ENCODE measurements at regions not wholly inside any gene's neighbourhood (a gene's known extent, or its start where the extent isn't known, plus 50 kb on each side); places are given as distances from the start of the nearest gene placed in this dataset.
"Not testable (repeated sequence)": the region's sequence is repeated elsewhere in the genome, so short reads cannot be mapped to it uniquely, and the experiment has no call there.

GRCh38 chrX:131861088-131861787 lies 161.9 kb upstream of the STK26 start:
- intact Hi-C loops (cut with DNase I; ENCODE audit: low total_unique reads), result no loop called here
- H3K4me3 ChIP-seq, result no peak overlapping the region
- no peak overlapping the region for H3K27ac ChIP-seq
- peaks cover 0 to 10% of the 10 kb centered on the region in 2 donors for H3K9me3 ChIP-seq
- TF ChIP-seq, protein P1, sequence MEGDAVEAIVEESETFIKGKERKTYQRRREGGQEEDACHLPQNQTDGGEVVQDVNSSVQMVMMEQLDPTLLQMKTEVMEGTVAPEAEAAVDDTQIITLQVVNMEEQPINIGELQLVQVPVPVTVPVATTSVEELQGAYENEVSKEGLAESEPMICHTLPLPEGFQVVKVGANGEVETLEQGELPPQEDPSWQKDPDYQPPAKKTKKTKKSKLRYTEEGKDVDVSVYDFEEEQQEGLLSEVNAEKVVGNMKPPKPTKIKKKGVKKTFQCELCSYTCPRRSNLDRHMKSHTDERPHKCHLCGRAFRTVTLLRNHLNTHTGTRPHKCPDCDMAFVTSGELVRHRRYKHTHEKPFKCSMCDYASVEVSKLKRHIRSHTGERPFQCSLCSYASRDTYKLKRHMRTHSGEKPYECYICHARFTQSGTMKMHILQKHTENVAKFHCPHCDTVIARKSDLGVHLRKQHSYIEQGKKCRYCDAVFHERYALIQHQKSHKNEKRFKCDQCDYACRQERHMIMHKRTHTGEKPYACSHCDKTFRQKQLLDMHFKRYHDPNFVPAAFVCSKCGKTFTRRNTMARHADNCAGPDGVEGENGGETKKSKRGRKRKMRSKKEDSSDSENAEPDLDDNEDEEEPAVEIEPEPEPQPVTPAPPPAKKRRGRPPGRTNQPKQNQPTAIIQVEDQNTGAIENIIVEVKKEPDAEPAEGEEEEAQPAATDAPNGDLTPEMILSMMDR (IDR thresholded peaks at IDR 0.05), result no peak
- TF ChIP-seq POLR2A (IDR thresholded peaks at IDR 0.05) (no peak), POLR2AphosphoS5 (IDR thresholded peaks at IDR 0.05) (no peak)
- no peaks in the 10 kb centered on the region for H3K36me3 ChIP-seq
- H3K27me3 ChIP-seq, result peaks cover 0 to 46% of the 10 kb centered on the region in 2 donors
- no peak for DNase-seq (ENCODE audit: low spot score in 2 of 2)
- H3K4me1 ChIP-seq, result no peaks in the 10 kb centered on the region

- Histone ChIP-seq H3K27ac (no peak overlapping the region), H3K4me3 (no peak overlapping the region), H3K36me3 (no peaks in the 10 kb centered on the region), H3K27me3 (peaks cover 0 to 49% of the 10 kb centered on the region in 2 donors), H3K9me3 (peaks cover 0 to 10% of the 10 kb centered on the region in 2 donors), H3K4me1 (no peaks in the 10 kb centered on the region)
- DNase-seq (ENCODE audit: low spot score in 2 of 2), result no peak
- intact Hi-C loops (cut with DNase I; ENCODE audit: low total_unique reads), result no loop called here
- TF ChIP-seq, protein P1 (IDR thresholded peaks at IDR 0.05), result no peak
- no peak for TF ChIP-seq POLR2A (IDR thresholded peaks at IDR 0.05)
- TF ChIP-seq POLR2AphosphoS5 (IDR thresholded peaks at IDR 0.05), result no peak
These were observed 160.8 kb upstream of the STK26 start for GRCh38 chrX:131862321-131862720.

DNA sequence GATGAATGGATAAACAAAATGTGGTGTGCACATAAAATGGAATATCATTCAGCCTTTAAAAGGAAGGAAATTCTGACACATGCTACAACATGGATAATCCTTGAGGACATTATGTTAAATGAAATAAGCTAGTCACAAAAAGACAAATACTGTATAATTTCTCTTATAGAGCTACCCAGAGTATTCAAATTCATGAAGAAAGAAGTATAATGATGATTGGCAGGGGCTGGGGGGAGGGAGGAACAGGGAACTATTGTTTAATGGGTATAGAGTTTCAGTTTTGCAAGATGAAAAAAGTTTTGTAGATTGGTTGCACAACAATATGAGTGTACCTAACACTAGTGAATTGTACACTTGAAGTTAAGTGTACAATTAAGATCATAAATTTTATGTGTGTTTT lies 153.9 kb upstream of the STK26 start:
- intact Hi-C loops (cut with DNase I; ENCODE audit: low total_unique reads), result no loop called here

DNA sequence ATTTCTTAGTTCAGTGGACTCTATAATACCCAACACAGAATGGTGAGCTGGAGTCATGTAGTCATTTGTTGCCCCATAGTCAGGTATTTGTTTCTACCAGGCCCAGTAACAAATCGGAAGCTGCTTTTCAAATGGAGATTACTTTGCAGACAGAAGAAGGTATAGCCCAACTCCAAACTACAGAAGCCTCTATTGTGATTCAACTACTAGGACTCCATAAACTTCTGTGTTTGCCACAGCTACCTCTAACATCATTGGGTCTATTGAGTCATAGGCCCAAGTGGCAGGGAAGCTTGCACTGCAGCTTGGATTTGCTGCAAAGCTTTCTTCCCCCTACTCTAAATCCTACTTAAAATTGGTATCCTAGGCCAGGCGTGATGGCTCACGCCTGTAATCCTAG lies 148.8 kb upstream of the STK26 start:
- TF ChIP-seq POLR2AphosphoS5 (IDR thresholded peaks at IDR 0.05) (no peak), POLR2A (IDR thresholded peaks at IDR 0.05) (no peak)
- TF ChIP-seq, protein P1 (IDR thresholded peaks at IDR 0.05), result no peak
- no peak for DNase-seq (ENCODE audit: low spot score in 2 of 2)
- Histone ChIP-seq H3K36me3 (no peaks in the 10 kb centered on the region), H3K27ac (no peak overlapping the region), H3K27me3 (peaks cover 0 to 40% of the 10 kb centered on the region in 2 donors), H3K9me3 (no peaks in the 10 kb centered on the region), H3K4me3 (no peak overlapping the region), H3K4me1 (no peaks in the 10 kb centered on the region)
- intact Hi-C loops (cut with DNase I; ENCODE audit: low total_unique reads), result no loop called here

More for the DNA sequence above, 153.9 kb upstream of the STK26 start:
- no peak overlapping the region for H3K27ac ChIP-seq
- DNase-seq (ENCODE audit: low spot score in 2 of 2), result no peak
- TF ChIP-seq, protein P1 (IDR thresholded peaks at IDR 0.05), result no peak
- no peak for TF ChIP-seq POLR2A (IDR thresholded peaks at IDR 0.05)
- TF ChIP-seq POLR2AphosphoS5 (IDR thresholded peaks at IDR 0.05), result no peak
- H3K4me1 ChIP-seq, result no peaks in the 10 kb centered on the region
- H3K4me3 ChIP-seq, result no peak overlapping the region
- H3K36me3 ChIP-seq, result no peaks in the 10 kb centered on the region
- H3K27me3 ChIP-seq, result peaks cover 0 to 34% of the 10 kb centered on the region in 2 donors
- no peaks in the 10 kb centered on the region for H3K9me3 ChIP-seq

- H3K9me3 ChIP-seq; H3K4me3 ChIP-seq; H3K4me1 ChIP-seq; H3K36me3 ChIP-seq; intact Hi-C loops (cut with DNase I; ENCODE audit: low total_unique reads); H3K27ac ChIP-seq; DNase-seq (ENCODE audit: low spot score in 2 of 2): not testable (repeated sequence)
- H3K27me3 ChIP-seq, result peaks cover 0 to 39% of the 10 kb centered on the region in 2 donors
These were observed 147.3 kb upstream of the STK26 start for GRCh38 chrX:131875827-131876226.

Data from breast epithelium (tissue), 4 donors.